IMR-90 (cell line): ENCODE measurements at regions not wholly inside any gene's neighbourhood (a gene's known extent, or its start where the extent isn't known, plus 50 kb on each side); places are given as distances from the start of the nearest gene placed in this dataset.

ENCODE experiments used
- ATAC-seq: fragments of 200-7000 bp; cut with Tn5 transposase; 2 replicates; pipeline ENCODE4 v1.9.1; 2020; ENCODE audit warnings: low read depth, mild to moderate bottlenecking, moderate library complexity
- BruUV-seq: library from RNA; stranded (reverse); fragments of 400-500 nt; replicated peaks from 2 replicates; lab custom pipeline; 2021; lab: Mats Ljungman, UMichigan
- CTCF ChIA-PET: fragments of 300-600 bp; formaldehyde crosslinking; extraction: SDS; loops from one replicate; lab custom pipeline; 2021; ENCODE audit warnings: antibody characterized with exemption; lab: Yijun Ruan, JAX
- POLR2A ChIA-PET: fragments of 300-600 bp; sonication (Branson Sonifier 250); formaldehyde crosslinking; loops from one replicate; lab custom pipeline; 2022; ENCODE audit warnings: antibody characterized with exemption; ENCODE audit not compliant: unreplicated experiment; lab: Charles Lee
- DNase-seq: peaks from one replicate; pipeline ENCODE4 v3.0.0; 2013
- H2AFZ ChIP-seq: replicated peaks from 2 replicates; pipeline ENCODE3; 2013; ENCODE audit warnings: low read length, mild to moderate bottlenecking; ENCODE audit not compliant: poor library complexity
- H2AK5ac ChIP-seq: 2 replicates; pipeline ENCODE4 v1.6.1; 2013; ENCODE audit warnings: low read depth, low read length, inconsistent platforms
- H2AK9ac ChIP-seq: replicated peaks from 2 replicates; pipeline ENCODE3; 2013; ENCODE audit warnings: mild to moderate bottlenecking, low read depth, low read length, moderate library complexity; ENCODE audit not compliant: poor library complexity
- H2BK120ac ChIP-seq: 2 replicates; pipeline ENCODE4 v1.6.1; 2013; ENCODE audit warnings: low read depth, low read length, inconsistent platforms
- H2BK15ac ChIP-seq: 3 replicates; pipeline ENCODE4 v1.6.1; 2013; ENCODE audit warnings: low read depth, low read length, inconsistent platforms
- H2BK20ac ChIP-seq: 2 replicates; pipeline ENCODE4 v1.6.1; 2013; ENCODE audit warnings: low read depth, mild to moderate bottlenecking, inconsistent platforms, low read length, moderate library complexity
- H2BK5ac ChIP-seq: 2 replicates; pipeline ENCODE4 v1.6.1; 2013; ENCODE audit warnings: mild to moderate bottlenecking, low read depth, low read length, inconsistent platforms; ENCODE audit not compliant: poor library complexity, severe bottlenecking
- H3K14ac ChIP-seq: replicated peaks from 2 replicates; pipeline ENCODE4 v1.6.1; 2013; ENCODE audit warnings: low read depth, low read length, inconsistent platforms
- H3K18ac ChIP-seq: 2 replicates; pipeline ENCODE4 v1.6.1; 2013; ENCODE audit warnings: low read depth, low read length, control low read depth
- H3K23ac ChIP-seq: 2 replicates; pipeline ENCODE4 v1.6.1; 2013; ENCODE audit warnings: low read depth, low read length, inconsistent platforms
- H3K27ac ChIP-seq: 2 replicates; pipeline ENCODE4 v1.5.1; 2013; ENCODE audit warnings: mild to moderate bottlenecking, control low read depth, low read length; ENCODE audit not compliant: insufficient read depth
- H3K27me3 ChIP-seq: 2 replicates; pipeline ENCODE4 v1.6.1; 2013; ENCODE audit warnings: low read length; ENCODE audit not compliant: control insufficient read depth, insufficient read depth
- H3K36me3 ChIP-seq: 2 replicates; pipeline ENCODE4 v1.6.1; 2013; ENCODE audit warnings: low read length, mixed read lengths; ENCODE audit not compliant: control insufficient read depth, insufficient read depth
- H3K4ac ChIP-seq: 2 replicates; pipeline ENCODE4 v1.6.1; 2013; ENCODE audit warnings: low read depth, low read length, inconsistent platforms
- H3K4me1 ChIP-seq: 2 replicates; pipeline ENCODE4 v1.6.1; 2013; ENCODE audit warnings: low read length, mixed read lengths; ENCODE audit not compliant: control insufficient read depth, insufficient read depth
- H3K4me2 ChIP-seq: 2 replicates; pipeline ENCODE4 v1.6.1; 2013; ENCODE audit warnings: low read depth, mild to moderate bottlenecking, control low read depth, low read length, moderate library complexity
- H3K4me3 ChIP-seq: 2 replicates; pipeline ENCODE4 v1.5.1; 2013; ENCODE audit warnings: low read depth, mild to moderate bottlenecking, control low read depth, low read length, moderate library complexity; ENCODE audit not compliant: insufficient read depth
- H3K56ac ChIP-seq: 2 replicates; pipeline ENCODE4 v1.6.1; 2013; ENCODE audit warnings: low read length, inconsistent platforms; ENCODE audit not compliant: insufficient read depth; ENCODE audit errors: extremely low read depth
- H3K79me1 ChIP-seq, 2 experiments: 2 replicates each; pipeline ENCODE4 v1.6.1; 2013; ENCODE audit warnings: low read length in 2 of 2, inconsistent platforms in 1 of 2, low read depth in 1 of 2
- H3K9ac ChIP-seq: 2 replicates; pipeline ENCODE4 v1.6.1; 2013; ENCODE audit warnings: low read depth, low read length, control low read depth
- H3K9me1 ChIP-seq: 2 replicates; pipeline ENCODE4 v1.6.1; 2013; ENCODE audit warnings: low read length, inconsistent platforms; ENCODE audit not compliant: insufficient read depth
- H3K9me3 ChIP-seq: 2 replicates; pipeline ENCODE4 v1.6.1; 2013; ENCODE audit warnings: low read length; ENCODE audit not compliant: control insufficient read depth, insufficient read depth
- H4K20me1 ChIP-seq: 2 replicates; pipeline ENCODE4 v1.6.1; 2013; ENCODE audit warnings: low read length, inconsistent platforms; ENCODE audit not compliant: insufficient read depth
- H4K5ac ChIP-seq: 2 replicates; pipeline ENCODE4 v1.6.1; 2013; ENCODE audit warnings: mild to moderate bottlenecking, low read depth, low read length, control low read depth
- H4K8ac ChIP-seq, 2 experiments: 2 replicates each; pipeline ENCODE4 v1.6.1; 2013; ENCODE audit warnings: low read depth in 2 of 2, low read length in 2 of 2, control low read depth in 1 of 2, inconsistent platforms in 1 of 2
- H4K91ac ChIP-seq: 2 replicates; pipeline ENCODE4 v1.6.1; 2013; ENCODE audit warnings: low read depth, low read length, inconsistent platforms; ENCODE audit not compliant: insufficient read depth
- BHLHE40 ChIP-seq: fragments of 150-350 bp; IDR thresholded peaks from 2 replicates; pipeline ENCODE4 v1.6.1; 2016; ENCODE audit warnings: mild to moderate bottlenecking, low read depth, low read length
- CEBPB ChIP-seq: IDR thresholded peaks from 2 replicates; pipeline ENCODE4 v1.6.1; 2012; ENCODE audit warnings: low read depth, low read length, improper control_type of control experiment
- NFE2L2 ChIP-seq: fragments of 150-350 bp; IDR thresholded peaks from 2 replicates; pipeline ENCODE4 v1.6.1; 2016; ENCODE audit warnings: low read depth, mild to moderate bottlenecking, low read length
- POLR2A ChIP-seq: IDR thresholded peaks from 2 replicates; pipeline ENCODE4 v1.6.1; 2012; ENCODE audit warnings: mild to moderate bottlenecking, low read depth, low read length
- RFX5 ChIP-seq: IDR thresholded peaks from 2 replicates; pipeline ENCODE4 v1.8.0; 2012; ENCODE audit warnings: low read depth, mild to moderate bottlenecking, low read length, moderate library complexity
- SMC3 ChIP-seq: fragments of 150-350 bp; IDR thresholded peaks from 2 replicates; pipeline ENCODE4 v1.6.1; 2016; ENCODE audit warnings: low read depth, mild to moderate bottlenecking, antibody characterized with exemption, low read length, moderate library complexity
- WGBS, 2 experiments: methylation state at CpG; one replicate each; pipeline versions ENCODE4 v1.1.5 to v1.1.7; 2013; ENCODE audit warnings: missing lambda C conversion rate in 2 of 2; ENCODE audit not compliant: insufficient read length in 1 of 2; ENCODE audit errors: extremely low coverage in 2 of 2; 5-methylcytosine and 5-hydroxymethylcytosine counted together
- dilution Hi-C: fragments of 300-500 bp; cut with HindIII; formaldehyde crosslinking; loops from one replicate; pipeline ENCODE4 v1.14.3; 2018; ENCODE audit warnings: low sequenced_read_pairs; ENCODE audit not compliant: unreplicated experiment
- in situ Hi-C: fragments of 300-500 bp; cut with MboI; formaldehyde crosslinking; loops from 3 replicates; pipeline ENCODE4 v1.14.3; 2019; ENCODE audit warnings: low sequenced_read_pairs, inconsistent platforms, mixed read lengths
- intact Hi-C: fragments of 100-400 bp; cut with micrococcal nuclease; formaldehyde crosslinking; loops from 2 replicates; pipeline ENCODE4 v1.10.0; 2022

- Histone ChIP-seq H3K4me3 (no peak overlapping the region), H3K79me1 (no peaks in the 10 kb centered on the region), H3K18ac (no peak overlapping the region), H3K4ac (no peak overlapping the region), H3K9me1 (no peaks in the 10 kb centered on the region), H4K8ac (no peak overlapping the region), H3K4me1 (no peaks in the 10 kb centered on the region), H3K14ac (no peak overlapping the region), H2BK5ac (no peak overlapping the region), H4K5ac (no peak overlapping the region), H2AK9ac (no peak overlapping the region), H3K23ac (no peak overlapping the region), H3K9ac (no peak overlapping the region), H3K9me3 (peaks cover 2% of the 10 kb centered on the region; the same call in 1 of the 2 replicates), H2AFZ (no peak overlapping the region), H2AK5ac (no peak overlapping the region), H3K27ac (no peak overlapping the region), H3K4me2 (no peak overlapping the region), H2BK20ac (no peak overlapping the region), H3K36me3 (no peaks in the 10 kb centered on the region), H2BK15ac (no peak overlapping the region), H2BK120ac (no peak overlapping the region), H3K27me3 (no peaks in the 10 kb centered on the region), H3K56ac (no peak overlapping the region), H4K91ac (no peak overlapping the region), H4K20me1 (no peaks in the 10 kb centered on the region)
- dilution Hi-C loops = no loop called here
- intact Hi-C loops = no loop called here
- TF ChIP-seq BHLHE40 (no peak), NFE2L2 (no peak), CEBPB (no peak), POLR2A (no peak), SMC3 (no peak), RFX5 (no peak)
- ChIA-PET POLR2A (no interaction called here), CTCF (no interaction called here)
- 41% methylated on average over 3 of the region's 5 CpGs; no CpG with 5 or more reads in 1 of the 2 experiments for WGBS, 2 experiments
- DNase-seq = no peak
- in situ Hi-C loops = no loop called here
- no peak for ATAC-seq
- BruUV-seq = no TSS peak
Measured at GRCh38 chr12:17235996-17236395, 630.0 kb upstream of the LMO3 start.
